Aorta (tissue), 5 donors: ENCODE measurements at regions not wholly inside any gene's neighbourhood (a gene's known extent, or its start where the extent isn't known, plus 50 kb on each side); places are given as distances from the start of the nearest gene placed in this dataset.
"Not testable (repeated sequence)": the region's sequence is repeated elsewhere in the genome, so short reads cannot be mapped to it uniquely, and the experiment has no call there.

ENCODE experiments used
- ATAC-seq: fragments of 200-7000 bp; cut with Tn5 transposase; one replicate; pipeline ENCODE4 v1.9.1; 2022; ENCODE audit warnings: moderate library complexity; ENCODE audit not compliant: low FRiP score
- DNase-seq, 2 donors: peaks; one replicate each; pipeline ENCODE4 v3.0.0-alpha.2; 2020
- H3K27ac ChIP-seq, 2 donors: one replicate each; pipeline ENCODE4 v1.5.1; 2013; ENCODE audit warnings: low read length in 2 of 2, mild to moderate bottlenecking in 2 of 2, moderate library complexity in 2 of 2, control low read depth in 1 of 2, inconsistent platforms in 1 of 2, low read depth in 1 of 2
- H3K27me3 ChIP-seq, 2 donors: one replicate each; pipeline ENCODE4 v1.6.1; 2013; ENCODE audit warnings: control low read depth in 1 of 2, low read length in 1 of 2, mild to moderate bottlenecking in 1 of 2, moderate library complexity in 1 of 2; ENCODE audit not compliant: insufficient read depth in 2 of 2, control insufficient read depth in 1 of 2
- H3K36me3 ChIP-seq, 2 donors: one replicate each; pipeline ENCODE4 v1.6.1; 2013; ENCODE audit warnings: control low read depth in 1 of 2, low read length in 1 of 2, mild to moderate bottlenecking in 1 of 2; ENCODE audit not compliant: insufficient read depth in 2 of 2, control insufficient read depth in 1 of 2
- H3K4me1 ChIP-seq, 2 donors: one replicate each; pipeline ENCODE4 v1.6.1; 2013; ENCODE audit warnings: low read length in 2 of 2, control low read depth in 1 of 2, mild to moderate bottlenecking in 1 of 2, moderate library complexity in 1 of 2; ENCODE audit not compliant: insufficient read depth in 2 of 2, control insufficient read depth in 1 of 2
- H3K4me3 ChIP-seq, 2 donors: one replicate each; pipeline ENCODE4 v1.5.1; 2013; ENCODE audit warnings: low read length in 2 of 2, control low read depth in 1 of 2, mild to moderate bottlenecking in 1 of 2
- H3K9me3 ChIP-seq: one replicate; pipeline ENCODE4 v1.6.1; 2013; ENCODE audit warnings: mild to moderate bottlenecking, low read length; ENCODE audit not compliant: control insufficient read depth
- WGBS, 2 donors: extraction: QIAGEN DNeasy Blood & Tissue Kit; methylation state at CpG; one replicate each; pipeline ENCODE4 v1.1.7; 2013; 5-methylcytosine and 5-hydroxymethylcytosine counted together
- intact Hi-C, 2 donors: fragments of 100-400 bp; cut with DNase I; formaldehyde crosslinking; loops; one replicate each; pipeline versions ENCODE4 v1.14.2 to v1.15.0; 2022
- donor health status: healthy with polysubstance abuse.
- donor health status: Bipolar disorder and iron deficiency.
- donor health status: DM: no; HTN: no; CAD: no.
- donor health status: DM: no; HTN: no; CAD: no.
- donor health status: DM: yes; HTN: yes; CAD: no.

DNA sequence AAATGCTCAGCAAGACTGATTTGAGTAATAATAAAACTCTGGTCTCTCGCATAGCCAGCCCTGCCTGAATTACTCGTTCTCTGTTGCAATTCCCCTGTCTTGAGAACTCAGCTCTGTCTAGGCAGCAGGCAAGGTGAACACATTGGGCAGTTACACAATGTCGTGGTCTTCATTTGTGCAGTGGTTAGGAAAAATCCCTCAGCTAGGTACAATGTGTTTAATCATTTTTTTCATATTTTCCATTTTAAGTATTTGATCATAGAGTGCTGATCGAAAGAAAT, 508.7 kb downstream of the RPIA start:
- ATAC-seq, H3K4me1 ChIP-seq, H3K36me3 ChIP-seq, DNase-seq, H3K27ac ChIP-seq, H3K4me3 ChIP-seq, H3K9me3 ChIP-seq, H3K27me3 ChIP-seq, intact Hi-C loops: not testable (repeated sequence)
- 79 to 85% methylated on average over 4 of the region's 4 CpGs for WGBS, 2 donors

DNA sequence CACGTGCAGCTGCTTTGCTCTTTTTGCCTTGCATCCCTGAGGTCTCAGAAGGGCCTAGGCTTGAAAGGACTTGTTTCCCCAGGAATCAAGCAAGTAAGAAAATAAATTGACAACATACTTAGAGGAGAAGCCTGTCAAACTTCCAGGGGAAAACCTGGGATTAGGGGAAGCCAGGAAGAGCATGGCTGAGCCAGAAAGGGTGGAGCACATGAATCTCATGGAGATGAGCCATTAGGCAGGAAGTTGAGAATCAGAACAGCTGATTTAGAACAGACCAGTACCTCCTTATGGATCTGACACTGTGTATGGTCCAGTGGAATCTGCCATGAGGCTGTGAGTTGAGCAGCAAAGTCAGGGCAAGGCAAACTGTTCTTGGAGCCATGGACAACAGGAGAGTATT, 511.0 kb downstream of the RPIA start:
- ATAC-seq, H3K9me3 ChIP-seq, H3K4me1 ChIP-seq, intact Hi-C loops, H3K27me3 ChIP-seq, DNase-seq, H3K36me3 ChIP-seq, H3K4me3 ChIP-seq, H3K27ac ChIP-seq: not testable (repeated sequence)
- 27 to 29% methylated on average over 1 of the region's 1 CpG for WGBS, 2 donors

DNA sequence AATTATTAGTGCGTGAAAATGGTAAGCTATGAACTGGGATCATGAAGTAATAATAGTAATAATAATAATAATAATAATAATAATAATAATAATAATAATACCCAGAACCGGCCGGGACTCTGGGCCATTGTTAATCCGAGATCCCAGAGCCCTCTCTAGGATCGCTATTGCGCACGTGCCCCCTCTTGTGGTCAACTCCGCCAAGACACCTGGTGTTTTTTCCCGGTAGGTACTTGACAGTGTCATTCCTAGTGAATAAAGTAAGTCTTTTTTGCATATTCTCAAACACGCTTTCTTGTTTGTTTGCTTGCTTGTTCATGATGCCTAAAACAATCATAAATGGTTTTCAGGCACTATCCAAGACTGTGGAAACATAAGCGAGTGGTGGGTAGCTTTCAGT, 513.7 kb downstream of the RPIA start:
- DNase-seq (peak in 1 of 2 donors; percentile 62), ATAC-seq (peak; percentile 64)
- H3K36me3 ChIP-seq, H3K27ac ChIP-seq, H3K9me3 ChIP-seq, H3K27me3 ChIP-seq, intact Hi-C loops, H3K4me1 ChIP-seq, H3K4me3 ChIP-seq: not testable (repeated sequence)
- 22 to 30% methylated on average over 11 of the region's 11 CpGs for whole genome bisulfite sequencing, 2 donors

DNA sequence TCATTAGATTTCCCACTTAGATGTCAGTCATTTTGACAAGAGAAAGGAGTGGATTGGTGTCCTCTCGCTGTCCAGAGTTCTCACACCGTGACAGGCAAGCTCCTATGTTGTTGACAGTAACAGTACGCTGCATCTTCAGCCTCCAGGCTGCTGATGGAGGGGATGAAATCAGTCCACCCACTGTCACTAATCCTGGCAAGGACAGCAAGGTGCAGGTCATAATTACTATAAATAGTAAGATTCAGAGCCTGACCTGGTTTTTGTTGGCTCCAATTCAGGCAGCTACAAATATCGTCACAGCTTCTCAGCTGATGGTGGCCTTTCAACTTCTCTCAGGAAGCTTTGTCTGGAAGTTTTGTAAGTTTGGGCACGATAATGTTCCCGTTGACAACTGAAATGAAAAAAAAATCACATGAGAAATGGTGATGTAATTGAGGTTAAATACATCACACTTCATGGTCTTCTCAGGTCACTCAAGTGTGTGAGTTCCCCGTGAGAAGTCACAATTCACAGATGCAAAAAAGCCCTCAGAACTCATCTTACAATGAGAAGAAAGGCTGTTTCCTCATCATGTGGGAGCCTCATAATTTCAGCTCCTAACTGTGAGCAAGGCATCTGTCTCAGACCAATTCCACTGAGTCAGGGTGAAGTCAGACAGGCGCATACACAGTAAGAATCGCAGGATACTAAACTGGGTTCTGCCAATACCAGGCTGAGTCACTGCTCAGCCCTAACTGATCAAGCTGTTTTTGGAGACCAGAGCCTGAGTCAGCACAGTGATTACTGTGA, 516.9 kb downstream of the RPIA start:
- H3K4me3 ChIP-seq, H3K27me3 ChIP-seq, intact Hi-C loops, H3K9me3 ChIP-seq, H3K27ac ChIP-seq, H3K4me1 ChIP-seq, H3K36me3 ChIP-seq: not testable (repeated sequence)
- peak in 1 of 2 donors; percentile 50 for DNase-seq
- WGBS, 2 donors: 23% methylated on average over 9 of the region's 9 CpGs
- peak; percentile 74 for ATAC-seq

DNA sequence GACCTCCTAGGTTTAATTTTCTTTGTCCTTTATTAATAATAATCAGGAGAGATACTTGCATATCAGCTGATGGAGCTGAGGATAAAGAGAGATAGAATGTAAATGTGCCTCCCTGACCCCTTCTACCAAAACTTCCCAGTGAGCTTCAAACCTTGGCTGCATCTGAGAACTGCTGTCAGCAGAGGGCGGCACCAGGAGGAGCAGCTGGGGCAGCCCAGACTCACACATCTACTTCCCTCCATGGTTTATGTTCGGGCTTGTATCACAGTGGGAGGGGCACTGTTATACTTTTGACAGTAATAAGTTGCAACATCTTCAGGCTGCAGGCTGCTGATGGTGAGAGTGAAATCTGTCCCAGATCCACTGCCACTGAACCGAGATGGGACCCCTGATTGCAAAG, 521.7 kb downstream of the RPIA start:
- H3K4me3 ChIP-seq, H3K27ac ChIP-seq, ATAC-seq, intact Hi-C loops, H3K4me1 ChIP-seq, H3K36me3 ChIP-seq, H3K9me3 ChIP-seq, H3K27me3 ChIP-seq: not testable (repeated sequence)
- 3 to 4% methylated on average over 3 of the region's 3 CpGs for WGBS, 2 donors
- peak in 1 of 2 donors; percentile 50 for DNase-seq

DNA sequence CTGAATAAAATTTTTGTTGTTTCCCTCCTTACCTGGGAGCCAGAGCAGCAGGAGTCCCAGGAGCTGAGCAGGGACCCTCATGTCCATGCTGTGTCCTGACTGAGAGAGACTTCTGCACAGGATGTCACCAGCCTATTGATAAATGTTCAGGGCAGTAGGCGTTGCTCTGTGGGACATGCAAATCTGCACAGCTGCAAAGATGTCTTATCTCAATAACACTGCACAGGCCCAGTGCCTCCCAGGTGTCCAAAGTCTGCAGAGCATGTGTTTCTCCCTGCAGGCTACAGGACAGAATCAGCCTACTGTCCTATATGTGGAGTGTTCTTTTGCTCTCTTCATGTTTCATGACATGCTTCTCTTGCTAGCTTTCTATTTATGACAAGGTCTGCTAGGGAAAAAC, 522.3 kb downstream of the RPIA start:
- H3K27me3 ChIP-seq, DNase-seq, H3K36me3 ChIP-seq, intact Hi-C loops, ATAC-seq, H3K4me3 ChIP-seq, H3K9me3 ChIP-seq, H3K27ac ChIP-seq, H3K4me1 ChIP-seq: not testable (repeated sequence)
- WGBS, 2 donors: 30 to 33% methylated on average over 1 of the region's 1 CpG

DNA sequence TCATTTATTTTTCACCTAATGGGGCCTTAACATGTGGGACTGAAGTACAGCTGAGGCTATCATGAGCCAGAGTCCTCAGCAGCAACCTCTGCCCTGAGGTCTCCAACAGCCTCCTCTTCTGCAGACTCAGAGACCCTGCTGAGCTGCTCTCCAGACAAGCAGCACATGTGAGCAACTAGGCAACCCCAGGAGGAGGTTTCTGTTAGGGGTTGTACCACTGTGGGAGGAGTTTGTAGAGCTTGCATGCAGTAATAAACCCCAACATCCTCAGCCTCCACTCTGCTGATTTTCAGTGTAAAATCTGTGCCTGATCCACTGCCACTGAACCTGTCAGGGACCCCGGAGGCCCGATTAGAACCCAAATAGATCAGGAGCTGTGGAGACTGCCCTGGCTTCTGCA, 530.0 kb downstream of the RPIA start:
- WGBS, 2 donors: no CpG with 5 or more reads among the region's 2 CpGs
- H3K9me3 ChIP-seq, H3K4me1 ChIP-seq, ATAC-seq, H3K27ac ChIP-seq, DNase-seq, intact Hi-C loops, H3K36me3 ChIP-seq, H3K27me3 ChIP-seq, H3K4me3 ChIP-seq: not testable (repeated sequence)

DNA sequence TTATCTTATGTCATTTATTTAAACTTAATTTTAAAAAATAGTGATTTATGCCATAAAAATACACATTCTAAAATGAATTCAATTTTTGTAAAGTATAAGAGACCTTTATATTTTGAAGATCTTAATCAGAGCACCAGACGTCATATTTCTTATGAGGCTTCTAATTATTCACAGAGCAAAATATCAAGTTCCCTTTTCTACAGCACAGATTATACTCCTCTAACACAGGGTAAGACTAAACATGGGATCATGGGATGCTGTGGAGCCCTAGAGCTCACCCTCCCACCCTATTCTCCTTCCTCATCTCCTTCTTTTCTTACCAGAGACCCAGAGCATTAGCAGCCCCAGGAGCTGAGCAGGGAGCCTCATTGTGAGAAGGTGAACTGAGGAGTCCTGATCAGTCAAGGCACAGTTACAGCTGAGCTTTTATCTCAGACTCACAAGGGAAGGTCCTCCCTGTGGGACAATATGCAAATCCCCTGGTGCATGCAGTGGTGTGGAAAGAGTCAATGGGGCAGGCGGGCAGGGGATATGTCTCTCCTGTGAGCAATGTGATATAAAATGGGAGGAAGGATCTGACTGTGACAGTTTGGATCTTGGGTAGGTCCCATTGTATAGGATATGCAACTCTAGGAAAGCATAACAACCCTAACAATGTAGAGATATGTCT, 530.7 kb downstream of the RPIA start:
- H3K27ac ChIP-seq, H3K36me3 ChIP-seq, H3K27me3 ChIP-seq, H3K9me3 ChIP-seq, intact Hi-C loops, H3K4me1 ChIP-seq, ATAC-seq, H3K4me3 ChIP-seq, DNase-seq: not testable (repeated sequence)
- 67 to 74% methylated on average over 1 to 2 of the region's 2 CpGs for whole genome bisulfite sequencing, 2 donors

DNA sequence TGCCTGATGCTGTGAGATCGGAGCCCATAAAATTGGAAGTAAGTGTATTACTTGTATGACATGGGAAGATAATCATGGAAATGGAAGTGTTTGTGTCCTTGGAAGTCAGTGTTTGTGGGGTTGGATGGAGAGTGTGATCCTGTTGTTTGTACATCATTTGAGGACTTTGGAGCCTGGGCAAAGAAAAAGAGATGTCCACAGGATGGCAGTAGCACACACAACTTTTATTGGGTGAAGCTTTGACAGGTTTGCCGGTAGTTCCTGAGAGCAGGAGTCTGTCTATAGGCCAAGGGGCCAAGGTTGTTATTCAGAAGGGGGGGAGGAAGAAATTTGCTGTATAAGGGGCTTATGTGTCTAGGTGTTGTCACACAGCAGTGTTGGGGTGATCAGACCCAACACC, 533.3 kb downstream of the RPIA start:
- 81 to 86% methylated on average over 2 of the region's 2 CpGs for WGBS, 2 donors
- H3K4me1 ChIP-seq, H3K36me3 ChIP-seq, DNase-seq, H3K27ac ChIP-seq, intact Hi-C loops, H3K27me3 ChIP-seq, H3K9me3 ChIP-seq, H3K4me3 ChIP-seq, ATAC-seq: not testable (repeated sequence)
